Upper lobe of left lung (tissue), 4 donors: ENCODE measurements at regions not wholly inside any gene's neighbourhood (a gene's known extent, or its start where the extent isn't known, plus 50 kb on each side); places are given as distances from the start of the nearest gene placed in this dataset.

Experiments used
- EP300 ChIP-seq, 4 donors: sonication (generic); formaldehyde crosslinking; IDR thresholded peaks; one replicate each; pipeline ENCODE4 v1.5.1; 2017; ENCODE audit warnings: antibody characterized with exemption in 4 of 4, control low read depth in 2 of 4
- POLR2A ChIP-seq, 4 donors: fragments of 450-650 bp; IDR thresholded peaks; one replicate each; pipeline ENCODE4 v1.5.1; 2016 to 2017; ENCODE audit warnings: antibody characterized with exemption in 4 of 4, mild to moderate bottlenecking in 2 of 4
- TF ChIP-seq, protein P1 (sequence below), 6 experiments: fragments of 450-650 bp in 4 of 6; fragments of 200-600 bp in 2 of 6; sonication (generic) in 2 of 6; IDR thresholded peaks; one replicate each; pipeline ENCODE4 v1.5.1; 2016 to 2019; ENCODE audit warnings: antibody characterized with exemption in 6 of 6

GRCh38 chr6:122033564-122034181 lies 365.8 kb upstream of the HSF2 start:
- TF ChIP-seq, protein P1, sequence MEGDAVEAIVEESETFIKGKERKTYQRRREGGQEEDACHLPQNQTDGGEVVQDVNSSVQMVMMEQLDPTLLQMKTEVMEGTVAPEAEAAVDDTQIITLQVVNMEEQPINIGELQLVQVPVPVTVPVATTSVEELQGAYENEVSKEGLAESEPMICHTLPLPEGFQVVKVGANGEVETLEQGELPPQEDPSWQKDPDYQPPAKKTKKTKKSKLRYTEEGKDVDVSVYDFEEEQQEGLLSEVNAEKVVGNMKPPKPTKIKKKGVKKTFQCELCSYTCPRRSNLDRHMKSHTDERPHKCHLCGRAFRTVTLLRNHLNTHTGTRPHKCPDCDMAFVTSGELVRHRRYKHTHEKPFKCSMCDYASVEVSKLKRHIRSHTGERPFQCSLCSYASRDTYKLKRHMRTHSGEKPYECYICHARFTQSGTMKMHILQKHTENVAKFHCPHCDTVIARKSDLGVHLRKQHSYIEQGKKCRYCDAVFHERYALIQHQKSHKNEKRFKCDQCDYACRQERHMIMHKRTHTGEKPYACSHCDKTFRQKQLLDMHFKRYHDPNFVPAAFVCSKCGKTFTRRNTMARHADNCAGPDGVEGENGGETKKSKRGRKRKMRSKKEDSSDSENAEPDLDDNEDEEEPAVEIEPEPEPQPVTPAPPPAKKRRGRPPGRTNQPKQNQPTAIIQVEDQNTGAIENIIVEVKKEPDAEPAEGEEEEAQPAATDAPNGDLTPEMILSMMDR (IDR thresholded peaks at IDR 0.05), result peak; percentile 29 to 75 (median 62)
- TF ChIP-seq EP300 (IDR thresholded peaks at IDR 0.05), result no peak
- no peak for TF ChIP-seq POLR2A (IDR thresholded peaks at IDR 0.05)
